ENCODE measurements at regions not wholly inside any gene's neighbourhood (a gene's known extent, or its start where the extent isn't known, plus 50 kb on each side); places are given as distances from the start of the nearest gene placed in this dataset.

DNA sequence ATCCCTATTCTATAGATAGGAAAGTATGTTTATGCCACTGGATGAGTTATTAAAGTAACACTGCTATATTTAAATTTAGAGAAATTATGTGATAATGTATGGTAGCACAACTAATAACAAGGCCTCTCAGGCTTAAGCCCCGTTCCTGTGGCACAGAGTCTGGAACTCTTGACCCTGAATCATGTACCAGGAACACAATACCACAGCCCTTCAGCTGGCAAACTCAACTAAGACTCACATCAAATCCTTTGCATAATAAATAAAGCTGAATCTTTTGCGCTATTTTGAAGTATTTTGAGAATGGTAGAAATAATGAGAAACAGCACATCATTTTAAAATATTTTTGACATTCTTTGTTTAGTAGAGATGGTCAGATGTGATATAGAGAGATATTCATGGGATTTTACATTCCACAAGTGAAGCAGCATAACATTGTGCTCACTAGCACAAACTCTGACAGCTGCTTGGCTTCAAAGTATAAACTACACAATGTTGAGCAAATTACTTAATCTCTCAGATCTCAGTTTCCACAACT lies 478.4 kb upstream of the FAM241A start:
- H3K4me2 ChIP-seq (ENCODE audit: low read depth, low read length): no peak overlapping the region
- no peaks in the 10 kb centered on the region for H3K4me1 ChIP-seq (ENCODE audit: low read length)
- no peak overlapping the region for H2AFZ ChIP-seq (ENCODE audit: low read length)
- H3K4me3 ChIP-seq (ENCODE audit: low read length): no peak overlapping the region
- H3K27me3 ChIP-seq (replicated peaks; ENCODE audit: insufficient read depth, low read length): no peaks in the 10 kb centered on the region
- no peak for DNase-seq
- H3K9ac ChIP-seq (ENCODE audit: low read length): no peak overlapping the region
- H3K79me2 ChIP-seq (ENCODE audit: low read length): no peaks in the 10 kb centered on the region
- no peak for TF ChIP-seq EZH2 (optimal IDR thresholded peaks at IDR 0.05; ENCODE audit: low read depth, low read length)
- no peak for TF ChIP-seq CTCF (IDR thresholded peaks at IDR 0.05; ENCODE audit: low read length)
- TF ChIP-seq EZH2phosphoT487 (IDR thresholded peaks at IDR 0.05; ENCODE audit: low read length): no peak
- no peaks in the 10 kb centered on the region for H3K9me3 ChIP-seq (replicated peaks; ENCODE audit: insufficient read depth, low read length)
- H4K20me1 ChIP-seq (ENCODE audit: insufficient read depth, low read length): no peaks in the 10 kb centered on the region
- no peaks in the 10 kb centered on the region for H3K9me2 ChIP-seq (replicated peaks; ENCODE audit: insufficient read depth, low read length)
- H3F3A ChIP-seq (ENCODE audit: insufficient read depth, low read length): no peaks in the 10 kb centered on the region
- no peaks in the 10 kb centered on the region for H3K36me3 ChIP-seq (replicated peaks; ENCODE audit: insufficient read depth, low read length)
- no peak overlapping the region for H3K27ac ChIP-seq (ENCODE audit: low read length)

DNA sequence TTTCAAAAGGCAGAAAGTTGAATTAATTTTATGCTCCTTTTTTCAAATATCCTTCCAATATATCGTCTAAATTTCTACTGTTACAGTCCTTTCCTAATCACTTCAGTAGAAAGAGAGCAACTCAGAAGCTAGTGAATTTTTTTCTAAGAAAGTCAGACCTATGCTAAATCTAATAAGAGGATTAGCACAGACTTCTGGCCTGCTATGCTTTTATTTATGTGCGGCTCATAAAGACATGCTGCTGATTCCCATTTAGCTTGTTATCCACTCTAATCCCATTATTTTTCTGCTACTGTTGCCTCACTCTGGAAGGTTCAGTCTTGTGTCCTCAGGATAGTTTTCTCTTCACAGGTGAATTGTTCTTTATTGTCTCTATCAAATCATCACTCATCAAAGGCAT lies 473.5 kb upstream of the FAM241A start:
- no peak for DNase-seq
- no peak overlapping the region for H2AFZ ChIP-seq (ENCODE audit: low read length)
- H3K4me1 ChIP-seq (ENCODE audit: low read length): no peaks in the 10 kb centered on the region
- H3K27ac ChIP-seq (ENCODE audit: low read length): no peak overlapping the region
- no peaks in the 10 kb centered on the region for H4K20me1 ChIP-seq (ENCODE audit: insufficient read depth, low read length)
- TF ChIP-seq CTCF (IDR thresholded peaks at IDR 0.05; ENCODE audit: low read length): no peak
- TF ChIP-seq EZH2phosphoT487 (IDR thresholded peaks at IDR 0.05; ENCODE audit: low read length): no peak
- no peak for TF ChIP-seq EZH2 (optimal IDR thresholded peaks at IDR 0.05; ENCODE audit: low read depth, low read length)
- H3K9ac ChIP-seq (ENCODE audit: low read length): no peak overlapping the region
- H3K4me3 ChIP-seq (ENCODE audit: low read length): no peak overlapping the region
- H3K27me3 ChIP-seq (replicated peaks; ENCODE audit: insufficient read depth, low read length): no peaks in the 10 kb centered on the region
- H3K9me2 ChIP-seq (replicated peaks; ENCODE audit: insufficient read depth, low read length): no peaks in the 10 kb centered on the region
- no peaks in the 10 kb centered on the region for H3K36me3 ChIP-seq (replicated peaks; ENCODE audit: insufficient read depth, low read length)
- no peaks in the 10 kb centered on the region for H3F3A ChIP-seq (ENCODE audit: insufficient read depth, low read length)
- H3K9me3 ChIP-seq (replicated peaks; ENCODE audit: insufficient read depth, low read length): no peaks in the 10 kb centered on the region
- no peak overlapping the region for H3K4me2 ChIP-seq (ENCODE audit: low read depth, low read length)
- H3K79me2 ChIP-seq (ENCODE audit: low read length): no peaks in the 10 kb centered on the region

GRCh38 chr4:111675746-111676145 lies 469.5 kb upstream of the FAM241A start:
- Histone ChIP-seq H3K4me1 (ENCODE audit: low read length) (no peaks in the 10 kb centered on the region), H2AFZ (ENCODE audit: low read length) (no peak overlapping the region), H3K4me3 (ENCODE audit: low read length) (no peak overlapping the region), H3K9ac (ENCODE audit: low read length) (no peak overlapping the region), H3K27ac (ENCODE audit: low read length) (no peak overlapping the region), H3K4me2 (ENCODE audit: low read depth, low read length) (no peak overlapping the region), H3K9me2 (replicated peaks; ENCODE audit: insufficient read depth, low read length) (no peaks in the 10 kb centered on the region), H3K27me3 (replicated peaks; ENCODE audit: insufficient read depth, low read length) (no peaks in the 10 kb centered on the region), H4K20me1 (ENCODE audit: insufficient read depth, low read length) (no peaks in the 10 kb centered on the region), H3K9me3 (replicated peaks; ENCODE audit: insufficient read depth, low read length) (no peaks in the 10 kb centered on the region), H3F3A (ENCODE audit: insufficient read depth, low read length) (no peaks in the 10 kb centered on the region), H3K79me2 (ENCODE audit: low read length) (no peaks in the 10 kb centered on the region), H3K36me3 (replicated peaks; ENCODE audit: insufficient read depth, low read length) (no peaks in the 10 kb centered on the region)
- DNase-seq: no peak
- no peak for TF ChIP-seq EZH2 (optimal IDR thresholded peaks at IDR 0.05; ENCODE audit: low read depth, low read length)

GRCh38 chr4:111676533-111676932 lies 468.7 kb upstream of the FAM241A start:
- H3K4me2 ChIP-seq (ENCODE audit: low read depth, low read length): no peak overlapping the region
- no peak overlapping the region for H3K9ac ChIP-seq (ENCODE audit: low read length)
- no peak for TF ChIP-seq EZH2 (optimal IDR thresholded peaks at IDR 0.05; ENCODE audit: low read depth, low read length)
- TF ChIP-seq EZH2phosphoT487 (IDR thresholded peaks at IDR 0.05; ENCODE audit: low read length): no peak
- TF ChIP-seq CTCF (IDR thresholded peaks at IDR 0.05; ENCODE audit: low read length): no peak
- H3K9me2 ChIP-seq (replicated peaks; ENCODE audit: insufficient read depth, low read length): no peaks in the 10 kb centered on the region
- H4K20me1 ChIP-seq (ENCODE audit: insufficient read depth, low read length): no peaks in the 10 kb centered on the region
- no peak overlapping the region for H3K27ac ChIP-seq (ENCODE audit: low read length)
- H3K4me3 ChIP-seq (ENCODE audit: low read length): no peak overlapping the region
- H3K4me1 ChIP-seq (ENCODE audit: low read length): no peaks in the 10 kb centered on the region
- no peaks in the 10 kb centered on the region for H3K79me2 ChIP-seq (ENCODE audit: low read length)
- H2AFZ ChIP-seq (ENCODE audit: low read length): no peak overlapping the region
- H3K27me3 ChIP-seq (replicated peaks; ENCODE audit: insufficient read depth, low read length): no peaks in the 10 kb centered on the region
- no peaks in the 10 kb centered on the region for H3F3A ChIP-seq (ENCODE audit: insufficient read depth, low read length)
- no peak for DNase-seq
- no peaks in the 10 kb centered on the region for H3K36me3 ChIP-seq (replicated peaks; ENCODE audit: insufficient read depth, low read length)
- H3K9me3 ChIP-seq (replicated peaks; ENCODE audit: insufficient read depth, low read length): no peaks in the 10 kb centered on the region

All from MM.1S (cell line).